ENCODE measurements at regions not wholly inside any gene's neighbourhood (a gene's known extent, or its start where the extent isn't known, plus 50 kb on each side); places are given as distances from the start of the nearest gene placed in this dataset.

- TF ChIP-seq CTCF (conservative IDR thresholded peaks at IDR 0.05; ENCODE audit: low read depth, low read length) (no peak), EZH2 (IDR thresholded peaks at IDR 0.05; ENCODE audit: borderline replicate concordance, low read depth, low read length, poor library complexity, severe bottlenecking) (no peak)
Observed at GRCh38 chr5:169398515-169398914, 97.6 kb upstream of the SLIT3 start.

Data from A673 (cell line).